K562 (cell line): ENCODE measurements at regions not wholly inside any gene's neighbourhood (a gene's known extent, or its start where the extent isn't known, plus 50 kb on each side); places are given as distances from the start of the nearest gene placed in this dataset.

Experiments
- CHD4 ChIP-seq: fragments of 200-600 bp; sonication (generic); IDR thresholded peaks from 3 replicates; pipeline ENCODE4 v1.6.1; 2012; ENCODE audit warnings: low read depth, mild to moderate bottlenecking, mixed read lengths, low read length, inconsistent platforms; ENCODE audit not compliant: insufficient read depth, insufficient replicate concordance, poor library complexity, severe bottlenecking
- CUX1 ChIP-seq: fragments of 200-800 bp; sonication (Bioruptor generic); IDR thresholded peaks from 2 replicates; pipeline ENCODE4 v1.6.1; 2016; ENCODE audit warnings: missing genetic modification characterization, missing compliant biosample characterization
- E2F3 ChIP-seq: fragments of 250-450 bp; sonication (Bioruptor Pico); IDR thresholded peaks from 2 replicates; pipeline ENCODE4 v1.4.0; 2020; ENCODE audit warnings: mild to moderate bottlenecking
- E4F1 ChIP-seq: fragments of 250-450 bp; sonication (Bioruptor Pico); IDR thresholded peaks from 2 replicates; pipeline ENCODE4 v1.5.0; 2021; ENCODE audit warnings: mild to moderate bottlenecking, borderline replicate concordance
- EP300 ChIP-seq: IDR thresholded peaks from 2 replicates; pipeline ENCODE4 v1.6.1; 2012; ENCODE audit warnings: low read length, improper control_type of control experiment
- HSF4 ChIP-seq: fragments of 250-450 bp; sonication (Bioruptor Pico); IDR thresholded peaks from 2 replicates; pipeline ENCODE4 v2.1.2; 2022; ENCODE audit warnings: mild to moderate bottlenecking, moderate library complexity, borderline replicate concordance
- PRMT5 ChIP-seq: sonication (generic); formaldehyde crosslinking; IDR thresholded peaks from 2 replicates; pipeline ENCODE4 v1.5.0; 2020; ENCODE audit warnings: missing genetic modification reagents
- SRSF7 ChIP-seq: fragments of 200-400 bp; formaldehyde crosslinking; optimal IDR thresholded peaks from 2 replicates; pipeline ENCODE3; 2017; ENCODE audit warnings: mild to moderate bottlenecking, low read depth, low read length
- TBP ChIP-seq: optimal IDR thresholded peaks from 2 replicates; pipeline ENCODE3; 2011; ENCODE audit warnings: low read depth, low read length, improper control_type of control experiment

DNA sequence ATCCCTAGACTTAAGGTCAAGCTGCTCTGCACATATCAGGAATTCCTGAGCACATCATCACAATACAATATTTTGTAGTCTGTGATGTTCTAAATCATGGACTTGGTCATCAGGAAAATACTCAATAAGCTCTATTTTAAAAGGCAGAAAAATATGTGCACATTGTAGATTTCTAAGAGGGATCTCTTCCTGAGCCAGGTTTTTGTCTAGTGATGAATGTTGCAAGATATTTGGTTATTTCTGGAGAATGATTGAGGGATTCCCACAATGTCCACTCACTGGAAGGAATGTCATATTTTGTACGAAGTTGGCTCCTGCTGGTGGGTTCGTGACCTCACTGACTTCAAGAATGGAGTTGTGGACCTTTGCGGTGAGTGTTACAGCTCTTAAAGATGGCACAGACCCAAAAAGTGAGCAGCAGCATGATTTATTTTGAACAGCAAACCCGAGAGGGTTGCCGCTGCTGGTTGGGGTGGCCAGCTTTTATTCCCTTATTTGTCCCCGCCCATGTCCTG lies 300.9 kb upstream of the DCN start (continued):
- TF ChIP-seq CUX1 (CRISPR knock-in tag) (no peak), PRMT5 (CRISPR knock-in tag) (no peak), TBP (no peak), EP300 (no peak), SRSF7 (no peak), HSF4 (CRISPR knock-in tag) (no peak), CHD4 (no peak), E4F1 (CRISPR knock-in tag) (no peak), E2F3 (no peak)
